Cortex of kidney (tissue), 1 donor: ENCODE measurements at regions not wholly inside any gene's neighbourhood (a gene's known extent, or its start where the extent isn't known, plus 50 kb on each side); places are given as distances from the start of the nearest gene placed in this dataset.
"Not testable (repeated sequence)": the region's sequence is repeated elsewhere in the genome, so short reads cannot be mapped to it uniquely, and the experiment has no call there.

Experiments
- DNase-seq: peaks from one replicate; lab custom pipeline; 2025; lab: John Stamatoyannopoulos, UW

- DNase-seq: no peak
These were observed 309.8 kb upstream of the TMEM132C start for GRCh38 chr12:127957001-127957660.

DNA sequence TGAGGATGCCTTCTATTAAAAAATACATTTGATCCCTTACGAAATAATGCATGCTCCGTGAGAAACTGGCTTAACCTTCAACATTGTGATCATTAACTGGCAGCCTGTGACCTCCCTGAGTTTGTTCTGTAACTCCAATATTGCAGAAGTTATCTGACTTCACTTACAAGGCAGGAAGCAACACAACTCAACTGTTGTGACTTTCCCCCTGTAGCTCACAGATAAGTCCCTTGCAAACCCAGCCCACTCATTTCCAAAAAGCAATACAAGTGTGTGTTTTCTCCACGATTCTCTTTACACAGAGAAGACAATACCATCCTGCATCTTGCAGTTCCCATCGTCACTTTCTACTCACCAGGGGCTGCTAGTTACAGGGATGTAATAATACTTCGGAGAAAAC is 304.7 kb upstream of the TMEM132C start:
- no peak for DNase-seq

- no peak for DNase-seq
These were observed 303.0 kb upstream of the TMEM132C start for GRCh38 chr12:127963933-127964332.

GRCh38 chr12:127964717-127965116 is 302.3 kb upstream of the TMEM132C start:
- DNase-seq: no peak

GRCh38 chr12:127966331-127966730 is 300.6 kb upstream of the TMEM132C start:
- DNase-seq: no peak

DNA sequence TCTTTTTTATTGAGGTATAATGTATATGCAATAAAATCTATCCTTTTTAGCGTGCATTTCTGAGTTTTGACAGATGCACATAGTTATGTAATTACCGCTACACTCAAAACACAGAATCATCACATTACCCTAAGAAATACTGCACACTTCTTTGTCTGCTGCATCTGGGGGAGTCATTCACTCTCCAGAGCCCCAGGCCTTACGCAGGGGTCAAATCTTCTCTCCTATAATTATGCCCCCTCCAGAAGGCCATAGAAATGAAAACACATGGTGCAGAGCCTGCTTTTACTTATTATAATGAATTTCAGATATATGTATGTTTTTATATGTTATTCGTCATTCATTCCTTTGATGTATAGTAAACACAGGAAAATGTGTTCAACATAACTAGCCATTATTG is 296.5 kb upstream of the TMEM132C start:
- no peak for DNase-seq

GRCh38 chr12:127980585-127980984 is 286.4 kb upstream of the TMEM132C start:
- DNase-seq: no peak

DNA sequence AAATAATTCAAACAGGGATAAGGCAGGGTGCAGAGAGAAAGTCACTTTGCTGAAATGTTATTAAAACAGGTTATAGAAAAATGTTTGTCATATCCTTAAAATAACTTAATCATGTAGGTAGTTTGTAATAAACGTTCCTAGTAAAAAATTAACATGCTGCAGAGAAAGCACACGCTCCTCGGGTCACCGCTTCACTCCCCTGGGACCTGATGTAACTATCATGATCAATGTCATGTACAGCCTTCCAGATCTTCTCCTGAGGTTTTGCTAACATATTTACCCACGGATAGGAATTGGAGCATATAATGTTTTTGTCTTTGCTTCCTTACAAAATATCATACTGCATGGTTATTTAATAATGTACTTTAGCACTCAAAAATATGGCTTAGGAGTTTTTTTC is 285.1 kb upstream of the TMEM132C start:
- DNase-seq: no peak

DNA sequence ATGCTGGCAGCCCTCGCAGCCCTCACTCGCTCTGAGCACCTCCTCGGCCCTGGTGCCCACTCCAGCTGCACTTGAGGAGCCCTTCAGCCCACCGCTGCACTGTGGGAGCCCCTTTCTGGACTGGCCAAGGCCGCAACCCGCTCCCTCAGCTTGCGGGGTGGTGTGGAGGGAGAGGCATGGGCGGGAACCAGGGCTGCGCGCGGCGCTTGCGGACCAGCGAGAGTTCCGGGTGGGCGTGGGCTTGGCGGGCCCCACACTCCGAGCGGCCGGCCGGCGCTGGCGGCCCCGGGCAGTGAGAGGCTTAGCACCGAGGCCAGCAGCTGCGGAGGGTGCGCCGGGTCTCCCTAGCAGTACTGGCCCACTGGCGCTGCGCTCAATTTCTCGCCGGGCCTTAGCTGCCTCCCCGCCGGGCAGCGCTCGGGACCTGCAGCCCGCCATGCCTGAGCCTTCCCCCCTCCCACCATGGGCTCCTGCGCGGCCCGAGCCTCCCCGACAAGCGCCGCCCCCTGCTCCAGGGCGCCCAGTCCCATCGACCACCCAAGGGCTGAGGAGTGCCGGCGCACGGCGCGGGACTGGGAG is 283.7 kb upstream of the TMEM132C start:
- DNase-seq: not testable (repeated sequence)

DNA sequence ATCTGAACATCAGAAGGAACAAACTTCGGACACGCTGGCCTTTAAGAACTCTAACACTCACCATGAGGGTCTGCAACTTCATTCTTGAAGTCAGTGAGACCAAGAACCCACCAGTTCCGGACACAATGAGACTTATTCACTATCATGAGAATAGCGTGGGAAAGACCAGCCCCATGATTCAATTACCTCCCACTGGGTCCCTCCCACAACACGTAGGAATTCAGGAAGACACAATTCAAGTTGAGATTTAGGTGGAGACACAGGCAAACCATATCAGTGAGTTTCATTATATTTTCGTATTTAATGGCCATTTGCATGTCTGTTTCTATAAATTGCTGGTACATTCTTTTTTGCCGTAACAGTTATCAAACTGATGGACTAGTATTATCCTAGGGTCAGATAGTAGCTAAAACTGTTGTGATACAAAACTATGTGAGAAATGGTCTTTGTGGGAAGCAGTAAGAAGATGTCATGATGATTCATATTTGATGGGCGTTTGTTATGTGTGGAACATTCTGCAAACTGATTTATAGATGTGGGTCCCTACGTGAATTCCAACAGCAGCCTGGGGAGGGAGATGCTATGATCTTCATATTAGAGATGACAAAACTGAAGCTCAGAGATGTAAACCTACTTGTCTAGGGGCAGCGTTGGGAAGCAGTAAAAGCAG is 282.4 kb upstream of the TMEM132C start:
- DNase-seq: no peak

- DNase-seq: no peak
These were observed 279.6 kb upstream of the TMEM132C start for GRCh38 chr12:127987199-127987901.

- DNase-seq: no peak
These were observed 275.5 kb upstream of the TMEM132C start for GRCh38 chr12:127991485-127991884.

- no peak for DNase-seq
These were observed 268.0 kb upstream of the TMEM132C start for GRCh38 chr12:127998988-127999387.

DNA sequence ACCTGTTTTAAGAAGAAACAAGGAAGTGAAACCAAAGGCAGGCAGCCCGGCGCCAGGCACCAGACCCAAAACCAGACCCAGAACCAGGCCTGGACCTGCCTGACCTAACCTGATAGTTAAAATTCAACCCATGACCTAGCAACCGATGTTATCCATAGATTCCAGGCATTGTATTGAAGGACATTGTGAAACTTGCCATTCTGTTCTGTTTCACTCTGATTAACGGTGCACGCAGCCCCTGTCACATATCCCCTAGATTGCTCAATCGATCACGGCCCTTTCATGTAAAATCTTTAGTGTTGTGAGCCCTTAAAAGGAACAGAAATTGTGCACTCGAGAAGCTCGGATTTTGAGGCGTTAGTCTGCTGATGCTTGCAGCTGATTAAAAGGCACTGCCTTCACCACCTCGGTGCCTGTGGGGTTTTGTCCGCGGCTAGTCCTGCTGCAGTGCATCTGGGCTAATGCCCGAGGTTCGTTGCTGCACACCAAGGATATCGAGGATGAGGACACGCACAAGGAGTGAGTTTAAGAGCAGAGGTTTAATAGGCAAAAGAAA is 262.5 kb upstream of the TMEM132C start:
- DNase-seq: no peak

DNA sequence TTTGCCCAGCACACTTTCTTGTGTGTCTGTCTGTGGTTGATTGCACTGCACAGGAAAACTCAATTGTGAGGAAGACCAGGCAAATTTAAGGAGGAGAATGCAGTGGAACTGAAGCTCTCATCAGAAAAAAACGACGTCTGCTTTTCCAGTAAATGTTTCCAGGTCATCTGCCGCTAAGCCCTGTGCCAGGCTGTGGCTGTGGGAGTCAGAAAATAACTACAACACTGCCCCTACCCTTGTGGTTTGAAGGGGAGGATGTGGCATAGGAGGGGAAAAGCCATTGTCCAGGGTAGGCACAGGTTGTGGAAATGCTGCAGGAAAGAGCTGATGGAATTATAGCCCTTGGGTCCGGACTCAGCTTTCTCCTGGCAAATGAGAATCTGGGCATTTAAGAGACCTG is 259.7 kb upstream of the TMEM132C start:
- DNase-seq: no peak

DNA sequence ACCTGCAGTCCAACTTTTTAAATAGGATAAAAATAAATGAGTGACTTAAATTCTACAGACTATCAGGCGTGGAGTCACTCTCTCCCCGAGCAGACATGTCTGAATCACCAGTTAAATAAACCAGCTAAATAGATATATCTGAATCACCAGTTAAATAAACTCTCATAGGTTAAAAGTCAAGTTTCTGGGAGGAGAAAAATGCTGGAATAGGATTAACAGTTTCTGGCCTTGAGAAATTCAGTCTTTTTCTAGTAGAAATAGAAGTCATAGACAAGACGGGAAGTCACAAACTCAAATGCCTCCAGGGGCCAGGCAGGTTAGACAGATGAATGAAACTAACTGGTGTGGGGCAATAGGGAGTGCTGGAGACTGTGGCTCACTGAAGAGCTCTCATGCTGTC is 258.6 kb upstream of the TMEM132C start:
- no peak for DNase-seq

GRCh38 chr12:128009108-128009507 is 257.9 kb upstream of the TMEM132C start:
- no peak for DNase-seq

DNA sequence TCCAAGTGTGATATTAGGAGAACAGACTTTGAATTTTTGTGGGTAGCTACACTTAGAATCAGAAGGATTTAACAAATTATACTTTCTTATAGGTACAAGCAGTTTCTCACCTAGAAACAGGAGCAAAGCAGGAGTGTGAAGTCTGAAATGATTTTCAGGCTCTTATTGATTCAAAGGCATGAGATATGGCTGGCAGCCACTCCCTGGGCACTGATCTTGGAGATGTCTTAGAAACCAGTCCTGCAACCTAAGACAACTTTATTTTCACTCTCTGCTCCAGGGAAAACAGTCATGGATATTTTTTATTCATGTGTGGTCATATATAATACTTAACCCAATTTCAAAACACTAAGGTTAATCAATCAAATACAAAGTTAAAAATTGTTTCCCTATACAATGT is 254.9 kb upstream of the TMEM132C start:
- no peak for DNase-seq

DNA sequence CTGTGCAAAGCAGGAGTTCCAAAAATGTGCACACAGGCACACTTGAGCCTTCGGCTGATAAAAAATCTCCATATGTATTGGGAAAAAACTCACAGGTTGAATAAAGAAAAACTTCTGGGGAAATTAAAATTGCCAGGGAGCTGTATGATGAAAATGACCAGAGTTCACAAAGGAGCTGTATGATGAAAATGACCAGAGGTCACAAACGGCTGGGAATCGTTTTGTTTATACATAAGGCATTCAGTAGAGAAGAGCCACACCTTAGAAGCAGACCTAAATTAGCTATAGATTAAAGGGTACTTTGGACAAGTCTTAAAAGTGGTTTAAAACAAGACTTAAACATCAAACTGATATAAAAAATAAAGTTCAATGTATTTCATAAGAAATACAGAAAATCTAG is 251.7 kb upstream of the TMEM132C start:
- no peak for DNase-seq

GRCh38 chr12:128018067-128018466 is 248.9 kb upstream of the TMEM132C start:
- DNase-seq: no peak

DNA sequence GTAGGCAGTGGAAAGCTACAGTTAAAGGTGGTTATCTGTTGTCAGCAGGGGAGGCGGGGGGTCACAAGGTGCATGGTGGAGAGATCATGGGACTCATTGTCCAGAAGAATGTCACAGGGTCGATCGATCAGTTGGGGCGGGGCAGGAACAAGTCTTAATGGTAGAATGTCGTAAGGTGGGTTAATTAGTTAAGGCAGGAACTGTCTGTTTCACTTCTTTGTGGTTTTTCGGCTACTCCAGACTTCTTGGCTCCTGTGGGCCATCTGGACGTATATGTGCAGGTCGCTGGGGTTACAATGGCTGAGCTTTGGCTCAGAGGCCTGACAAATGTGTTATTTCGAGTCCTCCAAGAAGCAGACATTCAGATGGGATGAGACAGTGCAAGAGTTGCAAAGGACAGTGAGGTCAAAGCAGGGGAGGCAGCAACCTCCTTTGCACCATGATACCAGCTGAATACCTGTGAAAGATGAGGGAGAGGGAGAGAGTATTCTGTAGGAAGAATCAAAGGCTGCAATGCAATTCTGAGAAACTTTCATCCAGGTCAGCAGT is 246.9 kb upstream of the TMEM132C start:
- no peak for DNase-seq

- DNase-seq: no peak
These were observed 245.4 kb upstream of the TMEM132C start for GRCh38 chr12:128021561-128021960.
